AG09319 (cell line): ENCODE measurements at regions not wholly inside any gene's neighbourhood (a gene's known extent, or its start where the extent isn't known, plus 50 kb on each side); places are given as distances from the start of the nearest gene placed in this dataset.

Source experiments
- DNase-seq: peaks from one replicate; pipeline ENCODE4 v3.0.0-alpha.2; 2010; ENCODE audit warnings: low read depth; ENCODE audit errors: extremely low read depth
- TF ChIP-seq, protein P1 (sequence below): IDR thresholded peaks from 2 replicates; pipeline ENCODE4 v1.5.1; 2011; ENCODE audit warnings: low read depth, mild to moderate bottlenecking, inconsistent platforms, low read length, moderate library complexity

DNA sequence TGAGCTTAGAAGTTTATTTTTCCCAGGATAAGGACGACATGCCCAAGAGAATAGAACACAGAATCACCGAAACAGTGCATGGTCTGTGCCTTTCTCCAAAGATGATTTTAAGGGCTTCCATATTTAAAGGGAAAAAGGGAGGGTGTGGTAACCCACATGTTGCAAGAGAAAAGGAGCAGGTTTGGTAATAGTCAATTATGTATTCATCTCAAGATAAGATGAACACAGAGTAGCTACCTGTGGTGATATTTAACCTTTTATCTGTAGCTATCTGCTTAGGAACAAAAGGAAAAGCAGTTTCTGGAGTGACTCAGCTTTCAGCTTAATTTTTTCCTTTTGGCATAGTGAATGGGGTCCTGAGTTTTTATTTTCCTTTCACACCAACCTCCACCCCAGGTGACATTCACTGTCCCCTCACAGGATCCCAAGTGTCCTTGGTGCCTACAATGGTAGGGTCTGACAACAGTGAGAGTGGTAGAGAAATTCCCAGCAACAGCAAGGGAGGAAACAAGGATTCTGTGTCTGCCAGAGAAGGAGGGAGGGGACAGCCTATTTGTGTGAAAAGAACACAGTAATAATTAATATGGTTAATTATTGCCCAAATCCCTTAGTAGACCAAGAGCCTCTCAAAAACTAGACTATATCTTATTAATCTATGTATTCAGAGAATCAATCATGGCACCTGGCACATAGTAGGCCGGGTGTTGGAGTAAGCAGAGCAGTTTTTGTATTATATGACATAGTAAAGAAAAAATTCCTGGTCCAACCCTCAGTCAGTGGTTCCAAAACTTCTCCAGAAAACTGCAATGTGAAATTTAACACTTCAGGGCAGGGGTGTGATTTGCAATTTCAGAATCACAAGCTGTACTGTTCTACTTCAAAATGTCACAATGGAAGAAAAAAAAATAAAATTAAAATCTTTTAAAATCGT lies 154.5 kb downstream of the PHLDA1 start:
- TF ChIP-seq, protein P1, sequence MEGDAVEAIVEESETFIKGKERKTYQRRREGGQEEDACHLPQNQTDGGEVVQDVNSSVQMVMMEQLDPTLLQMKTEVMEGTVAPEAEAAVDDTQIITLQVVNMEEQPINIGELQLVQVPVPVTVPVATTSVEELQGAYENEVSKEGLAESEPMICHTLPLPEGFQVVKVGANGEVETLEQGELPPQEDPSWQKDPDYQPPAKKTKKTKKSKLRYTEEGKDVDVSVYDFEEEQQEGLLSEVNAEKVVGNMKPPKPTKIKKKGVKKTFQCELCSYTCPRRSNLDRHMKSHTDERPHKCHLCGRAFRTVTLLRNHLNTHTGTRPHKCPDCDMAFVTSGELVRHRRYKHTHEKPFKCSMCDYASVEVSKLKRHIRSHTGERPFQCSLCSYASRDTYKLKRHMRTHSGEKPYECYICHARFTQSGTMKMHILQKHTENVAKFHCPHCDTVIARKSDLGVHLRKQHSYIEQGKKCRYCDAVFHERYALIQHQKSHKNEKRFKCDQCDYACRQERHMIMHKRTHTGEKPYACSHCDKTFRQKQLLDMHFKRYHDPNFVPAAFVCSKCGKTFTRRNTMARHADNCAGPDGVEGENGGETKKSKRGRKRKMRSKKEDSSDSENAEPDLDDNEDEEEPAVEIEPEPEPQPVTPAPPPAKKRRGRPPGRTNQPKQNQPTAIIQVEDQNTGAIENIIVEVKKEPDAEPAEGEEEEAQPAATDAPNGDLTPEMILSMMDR: no peak
- DNase-seq: no peak

DNA sequence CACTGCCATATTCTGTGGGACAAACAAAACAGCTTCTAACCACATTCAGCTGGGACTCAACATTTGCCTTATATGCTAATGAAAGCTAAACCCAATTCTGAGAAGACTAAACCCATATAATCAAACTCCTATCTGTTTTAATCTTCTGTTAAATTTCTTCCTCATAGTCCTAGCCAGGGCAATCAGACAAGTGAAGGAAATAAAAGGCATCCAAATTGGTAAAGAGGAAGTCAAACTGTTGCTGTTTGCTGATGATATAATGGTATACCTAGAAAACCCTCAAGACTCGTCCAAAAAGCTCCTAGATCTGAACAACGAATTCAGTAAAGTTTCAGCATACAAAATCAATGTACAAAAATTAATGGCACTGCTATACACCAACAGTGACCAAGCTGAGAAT lies 157.1 kb downstream of the PHLDA1 start:
- TF ChIP-seq, protein P1: no peak
- DNase-seq: no peak

DNA sequence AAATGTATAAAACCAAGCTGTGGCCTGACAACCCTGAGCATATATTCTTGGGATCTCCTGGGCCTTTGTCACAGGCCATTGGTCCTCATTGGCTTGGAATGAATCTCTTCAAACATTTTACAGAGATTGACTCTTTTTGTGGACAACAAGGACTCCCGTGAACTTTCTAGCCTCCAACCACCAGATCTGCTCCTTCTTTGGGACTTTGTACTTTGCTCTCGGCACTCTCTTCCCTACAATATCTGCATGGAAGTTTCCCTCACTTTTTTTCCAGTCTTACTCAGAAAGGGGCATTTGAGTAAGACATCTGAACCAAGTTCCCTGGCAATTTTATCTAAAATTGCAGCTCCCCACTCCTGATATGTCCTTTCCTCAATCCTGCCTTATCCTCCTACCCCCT lies 158.8 kb downstream of the PHLDA1 start:
- DNase-seq: no peak
- TF ChIP-seq, protein P1: no peak

DNA sequence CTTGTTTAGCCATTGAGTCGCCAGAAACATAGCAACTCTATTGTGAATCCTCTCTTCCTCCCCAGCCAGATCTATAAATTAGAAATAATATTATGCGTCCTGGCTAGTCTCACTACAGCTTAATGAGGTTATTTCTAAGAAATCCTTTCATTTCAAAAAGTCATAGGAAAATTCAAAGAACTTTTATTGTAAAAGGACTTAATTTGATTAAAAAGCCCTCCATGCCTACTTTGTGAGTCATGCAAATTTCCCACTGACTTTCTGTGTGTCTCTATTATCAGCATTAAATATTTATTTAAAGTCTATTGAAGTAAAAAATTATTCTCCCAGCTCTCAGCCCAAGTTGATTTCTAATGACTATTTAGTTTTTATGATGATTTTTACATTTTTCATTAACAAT lies 160.7 kb downstream of the PHLDA1 start:
- TF ChIP-seq, protein P1: no peak
- no peak for DNase-seq

GRCh38 chr12:75868501-75868900 lies 163.1 kb downstream of the PHLDA1 start:
- no peak for DNase-seq
- TF ChIP-seq, protein P1: no peak

GRCh38 chr12:75865315-75865714 lies 166.3 kb downstream of the PHLDA1 start:
- no peak for DNase-seq
- TF ChIP-seq, protein P1: no peak

- TF ChIP-seq, protein P1: no peak
- DNase-seq: no peak
These were observed 167.4 kb downstream of the PHLDA1 start for GRCh38 chr12:75864161-75864560.
